ENCODE measurements at regions not wholly inside any gene's neighbourhood (a gene's known extent, or its start where the extent isn't known, plus 50 kb on each side); places are given as distances from the start of the nearest gene placed in this dataset. TPM values are rescaled to one million over a fixed set of nuclear protein-coding genes. Genes with fewer than 3 reads are reported as not detected.

Small RNA genes in the stretch of these regions (microRNA-seq; reads per million reads assigned to microRNA genes)
- gene MIR1587 (ENCODE audit: borderline number of aligned reads in 2 of 2, borderline replicate concordance in 2 of 2), result 0 reads per million in 2 donors
- gene MIR3937 (ENCODE audit: borderline number of aligned reads in 2 of 2, borderline replicate concordance in 2 of 2), result 0 reads per million in 2 donors

Small RNA genes in the stretch of these regions (small RNA-seq; reads per million reads assigned to genes)
- not detected for gene MIR1587
- not detected for gene MIR3937
- gene RN7SL732P, result not detected
- gene RNU6-591P, result not detected

Measured in body of pancreas (tissue), 3 donors.